ENCODE measurements at regions not wholly inside any gene's neighbourhood (a gene's known extent, or its start where the extent isn't known, plus 50 kb on each side); places are given as distances from the start of the nearest gene placed in this dataset.

GRCh38 chr1:238302646-238303045, 411.9 kb upstream of the ZP4 start:
- intact Hi-C loops (cut with DNase I): no loop called here
- H3K27ac ChIP-seq: no peak overlapping the region
- no peaks in the 10 kb centered on the region for H3K4me1 ChIP-seq (replicated peaks in 1 of 2)
- TF ChIP-seq, protein P1, sequence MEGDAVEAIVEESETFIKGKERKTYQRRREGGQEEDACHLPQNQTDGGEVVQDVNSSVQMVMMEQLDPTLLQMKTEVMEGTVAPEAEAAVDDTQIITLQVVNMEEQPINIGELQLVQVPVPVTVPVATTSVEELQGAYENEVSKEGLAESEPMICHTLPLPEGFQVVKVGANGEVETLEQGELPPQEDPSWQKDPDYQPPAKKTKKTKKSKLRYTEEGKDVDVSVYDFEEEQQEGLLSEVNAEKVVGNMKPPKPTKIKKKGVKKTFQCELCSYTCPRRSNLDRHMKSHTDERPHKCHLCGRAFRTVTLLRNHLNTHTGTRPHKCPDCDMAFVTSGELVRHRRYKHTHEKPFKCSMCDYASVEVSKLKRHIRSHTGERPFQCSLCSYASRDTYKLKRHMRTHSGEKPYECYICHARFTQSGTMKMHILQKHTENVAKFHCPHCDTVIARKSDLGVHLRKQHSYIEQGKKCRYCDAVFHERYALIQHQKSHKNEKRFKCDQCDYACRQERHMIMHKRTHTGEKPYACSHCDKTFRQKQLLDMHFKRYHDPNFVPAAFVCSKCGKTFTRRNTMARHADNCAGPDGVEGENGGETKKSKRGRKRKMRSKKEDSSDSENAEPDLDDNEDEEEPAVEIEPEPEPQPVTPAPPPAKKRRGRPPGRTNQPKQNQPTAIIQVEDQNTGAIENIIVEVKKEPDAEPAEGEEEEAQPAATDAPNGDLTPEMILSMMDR (IDR thresholded peaks at IDR 0.05): no peak
- TF ChIP-seq POLR2A (IDR thresholded peaks at IDR 0.05): no peak
- H3K9me3 ChIP-seq (replicated peaks in 1 of 3): no peaks in the 10 kb centered on the region
- H3K27me3 ChIP-seq: no peaks in the 10 kb centered on the region
- no peak overlapping the region for H3K4me3 ChIP-seq
- DNase-seq: no peak
- no peaks in the 10 kb centered on the region for H3K36me3 ChIP-seq (replicated peaks in 1 of 2)

DNA sequence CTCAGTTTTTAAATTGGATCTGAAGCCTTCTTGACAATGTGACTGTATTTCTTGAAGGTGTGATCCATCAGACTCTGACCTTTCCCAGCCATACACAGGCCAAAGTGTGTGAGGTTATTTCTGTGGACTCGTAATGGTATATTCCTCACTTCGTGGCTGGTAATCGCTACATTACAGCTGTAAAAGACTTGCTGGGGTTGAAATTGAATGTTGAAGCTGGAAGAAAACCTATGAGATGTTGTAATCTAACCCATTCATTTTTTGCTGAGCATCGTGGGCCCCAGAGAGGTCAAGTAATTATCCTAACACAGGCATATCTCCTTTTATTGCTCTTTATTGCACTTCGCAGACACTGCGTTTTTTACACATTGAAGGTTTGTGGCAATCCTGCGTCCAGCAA, 405.6 kb upstream of the ZP4 start:
- Histone ChIP-seq H3K9me3 (replicated peaks in 1 of 3) (no peaks in the 10 kb centered on the region), H3K4me3 (no peak overlapping the region), H3K36me3 (replicated peaks in 1 of 2) (no peaks in the 10 kb centered on the region), H3K4me1 (replicated peaks in 1 of 2) (no peaks in the 10 kb centered on the region), H3K27me3 (no peaks in the 10 kb centered on the region), H3K27ac (no peak overlapping the region)
- no peak for DNase-seq
- 82 to 89% (median 86%) methylated on average over 7 of the region's 7 CpGs for WGBS, 4 donors
- no peak for TF ChIP-seq POLR2A (IDR thresholded peaks at IDR 0.05)
- TF ChIP-seq, protein P1 (IDR thresholded peaks at IDR 0.05): no peak
- intact Hi-C loops (cut with DNase I): no loop called here

DNA sequence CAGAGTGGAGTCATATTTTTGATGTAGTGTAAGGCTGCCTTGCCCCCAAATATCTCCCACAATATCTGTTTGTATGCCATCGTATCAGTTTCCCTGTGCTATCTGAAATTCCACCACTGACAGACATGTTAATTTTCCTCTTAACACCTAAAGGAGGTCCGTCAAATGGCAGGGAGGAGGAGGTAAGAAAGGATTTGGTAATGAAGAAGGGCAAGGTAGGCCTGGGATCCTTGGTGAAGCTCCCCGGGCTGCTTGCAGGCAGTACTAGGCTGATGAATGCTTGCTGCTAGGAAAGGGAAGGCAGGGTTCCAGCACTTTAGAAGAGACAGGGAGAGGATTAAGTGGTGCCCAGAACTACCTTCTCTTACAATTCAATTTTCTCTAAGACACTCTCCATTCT, 402.4 kb upstream of the ZP4 start:
- H3K9me3 ChIP-seq (replicated peaks in 1 of 3): no peaks in the 10 kb centered on the region
- intact Hi-C loops (cut with DNase I): no loop called here
- WGBS, 4 donors: 82 to 89% (median 84%) methylated on average over 3 of the region's 3 CpGs
- no peaks in the 10 kb centered on the region for H3K36me3 ChIP-seq (replicated peaks in 1 of 2)
- no peak overlapping the region for H3K4me3 ChIP-seq
- no peak overlapping the region for H3K27ac ChIP-seq
- no peak for DNase-seq
- no peaks in the 10 kb centered on the region for H3K27me3 ChIP-seq
- TF ChIP-seq, protein P1 (IDR thresholded peaks at IDR 0.05): no peak
- no peak for TF ChIP-seq POLR2A (IDR thresholded peaks at IDR 0.05)
- no peaks in the 10 kb centered on the region for H3K4me1 ChIP-seq (replicated peaks in 1 of 2)

DNA sequence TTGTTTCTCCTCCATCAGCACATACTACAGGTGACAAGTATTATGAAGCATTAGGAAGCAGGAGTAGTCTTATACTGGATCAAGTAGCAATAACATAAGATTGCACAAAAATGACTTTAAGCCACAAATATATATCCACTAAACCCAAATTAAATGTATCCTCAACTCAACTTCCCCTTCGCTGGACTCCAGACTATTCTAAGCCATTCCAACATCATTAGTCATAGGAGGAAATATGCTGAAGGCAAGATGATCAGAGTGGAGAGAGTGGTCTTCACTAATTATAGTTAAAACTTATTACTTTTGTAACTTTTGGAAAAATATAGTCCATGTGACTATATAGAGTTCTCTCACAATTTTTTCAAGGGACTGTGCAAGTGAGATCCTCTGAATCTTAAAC, 390.7 kb upstream of the ZP4 start:
- no peak for TF ChIP-seq POLR2A (IDR thresholded peaks at IDR 0.05)
- TF ChIP-seq, protein P1 (IDR thresholded peaks at IDR 0.05): no peak
- 75 to 90% (median 84%) methylated on average over 1 of the region's 1 CpG for WGBS, 4 donors
- H3K27ac ChIP-seq: no peak overlapping the region
- H3K9me3 ChIP-seq (replicated peaks in 1 of 3): no peaks in the 10 kb centered on the region
- no peak for DNase-seq
- H3K27me3 ChIP-seq: no peaks in the 10 kb centered on the region
- no peaks in the 10 kb centered on the region for H3K4me1 ChIP-seq (replicated peaks in 1 of 2)
- no peak overlapping the region for H3K4me3 ChIP-seq
- intact Hi-C loops (cut with DNase I): no loop called here
- H3K36me3 ChIP-seq (replicated peaks in 1 of 2): no peaks in the 10 kb centered on the region

All from adrenal gland (tissue), 9 donors.